CD4-positive, alpha-beta T cell treated with Interleukin-10 for 1 hour (primary cell): ENCODE measurements at regions not wholly inside any gene's neighbourhood (a gene's known extent, or its start where the extent isn't known, plus 50 kb on each side); places are given as distances from the start of the nearest gene placed in this dataset.

ENCODE experiments used
- DNase-seq: peaks from one replicate; pipeline ENCODE4 v3.0.0-alpha.2; 2020

- no peak for DNase-seq
These were observed 267.5 kb upstream of the SP4 start for GRCh38 chr7:21160401-21160800.

DNA sequence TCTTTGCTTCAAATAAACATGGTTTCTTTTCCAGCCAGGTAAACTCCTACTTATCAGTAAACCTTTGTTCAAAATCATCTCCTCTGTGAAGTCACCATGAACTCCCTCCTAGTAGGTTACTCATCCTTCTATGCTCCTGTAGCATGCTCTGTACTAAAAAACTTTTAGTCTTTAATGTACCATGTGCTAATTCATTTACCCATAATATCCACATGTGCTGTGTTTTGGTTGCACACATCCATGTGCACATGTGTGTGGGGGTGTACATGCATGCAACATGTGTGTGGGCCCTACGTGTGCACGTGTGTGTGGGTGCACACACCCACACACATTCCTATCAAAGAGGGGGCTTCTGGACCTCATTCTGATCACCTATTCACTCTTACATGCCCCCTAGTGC, 259.9 kb upstream of the SP4 start:
- DNase-seq: no peak

DNA sequence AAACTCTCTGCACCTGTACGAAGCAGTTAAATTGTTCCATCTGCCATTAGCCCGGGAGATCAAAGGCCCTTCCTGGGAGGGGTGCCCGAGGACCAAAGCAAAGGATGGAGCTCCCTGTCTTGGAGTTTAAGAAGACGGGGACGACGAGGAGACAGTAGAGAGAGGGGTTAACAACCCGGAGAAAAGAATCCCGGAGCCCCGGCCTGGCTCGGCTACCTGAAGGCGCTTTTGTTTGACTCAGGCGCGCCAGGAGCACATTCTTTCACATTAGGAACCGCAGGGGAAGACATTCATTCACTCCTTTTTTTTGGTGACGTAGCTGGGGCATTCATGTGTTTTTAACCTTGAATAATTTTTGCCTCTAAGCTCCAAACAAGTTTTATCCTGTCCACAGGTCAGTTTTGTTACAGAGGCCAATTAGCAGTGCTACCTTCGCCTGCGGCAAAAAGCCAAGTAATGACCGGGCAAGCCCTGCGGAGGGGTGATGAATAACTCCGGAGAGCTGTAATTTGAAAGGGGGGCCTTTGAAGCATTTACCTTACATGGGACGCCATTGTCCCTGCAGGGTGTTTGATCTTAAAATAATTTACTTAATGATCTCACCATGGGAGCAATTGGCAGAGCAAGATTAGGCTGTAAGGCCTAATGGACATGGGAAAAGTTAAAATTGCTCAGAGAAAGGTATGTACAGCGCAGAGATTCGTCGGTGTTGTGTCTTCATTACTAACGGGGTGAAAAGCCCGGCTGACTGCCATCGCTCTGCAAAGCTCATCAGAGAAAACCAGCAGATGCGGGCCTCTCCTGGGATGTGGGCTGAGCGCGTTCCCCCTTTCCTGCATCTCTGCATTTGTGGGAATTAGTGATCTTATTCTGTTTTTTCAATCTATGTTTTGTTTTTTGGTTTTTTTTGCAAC, 258.0 kb upstream of the SP4 start:
- DNase-seq: no peak

- no peak for DNase-seq
These were observed 255.1 kb upstream of the SP4 start for GRCh38 chr7:21172800-21173199.

DNA sequence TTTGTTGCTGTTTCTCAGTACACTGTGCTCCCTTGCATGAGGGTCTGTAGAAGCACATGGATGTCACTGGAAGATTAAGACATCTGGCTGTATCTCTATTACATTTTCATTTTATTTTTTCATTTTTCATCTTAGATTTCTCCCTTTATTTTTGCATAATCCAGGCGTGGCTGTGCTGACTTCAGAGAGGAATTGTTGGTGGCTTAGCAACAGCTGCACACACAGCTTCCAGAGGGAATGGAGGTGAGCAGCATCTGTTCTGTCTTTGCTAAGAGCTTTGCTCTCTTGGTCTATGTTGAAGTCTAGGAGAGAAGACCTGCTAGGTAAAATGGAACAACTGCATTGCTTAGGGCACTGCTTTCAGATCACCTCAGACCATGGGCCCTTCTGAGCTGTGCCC, 254.4 kb upstream of the SP4 start:
- DNase-seq: no peak

- no peak for DNase-seq
These were observed 252.2 kb upstream of the SP4 start for GRCh38 chr7:21175714-21176113.

DNA sequence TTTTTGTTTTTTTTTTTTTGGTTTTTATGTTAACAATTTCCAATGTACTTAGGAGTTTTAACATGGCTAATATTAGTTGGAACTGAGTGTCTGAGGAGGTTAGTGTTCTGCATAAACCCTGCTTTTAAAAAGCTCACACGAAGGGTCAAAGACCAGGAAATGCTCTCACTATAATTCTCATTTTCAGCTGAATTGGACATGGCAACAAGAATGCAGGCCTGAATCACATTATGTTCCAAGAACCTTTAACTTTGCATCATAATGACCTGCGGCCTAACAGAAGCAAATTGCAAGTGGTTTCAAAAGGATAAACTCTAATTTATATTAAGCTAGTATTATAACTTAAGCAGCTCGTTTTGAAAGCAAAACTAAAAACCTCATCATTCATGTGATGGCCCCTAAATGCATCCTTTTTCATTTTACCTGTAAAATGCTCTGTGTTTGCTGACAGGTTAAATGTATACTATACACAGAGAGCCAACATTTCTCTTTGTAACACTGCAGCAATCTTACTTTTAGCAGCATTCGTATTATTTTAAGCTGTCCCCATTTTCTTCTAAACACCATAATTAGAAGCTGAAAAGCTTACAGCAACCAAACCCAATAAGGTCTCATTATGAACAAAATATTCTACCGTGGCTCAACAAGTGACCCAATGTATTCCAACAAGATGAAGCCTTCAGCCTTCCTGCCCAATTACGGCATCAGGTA, 242.8 kb upstream of the SP4 start:
- no peak for DNase-seq

GRCh38 chr7:21185653-21186265, 242.1 kb upstream of the SP4 start:
- DNase-seq: no peak

DNA sequence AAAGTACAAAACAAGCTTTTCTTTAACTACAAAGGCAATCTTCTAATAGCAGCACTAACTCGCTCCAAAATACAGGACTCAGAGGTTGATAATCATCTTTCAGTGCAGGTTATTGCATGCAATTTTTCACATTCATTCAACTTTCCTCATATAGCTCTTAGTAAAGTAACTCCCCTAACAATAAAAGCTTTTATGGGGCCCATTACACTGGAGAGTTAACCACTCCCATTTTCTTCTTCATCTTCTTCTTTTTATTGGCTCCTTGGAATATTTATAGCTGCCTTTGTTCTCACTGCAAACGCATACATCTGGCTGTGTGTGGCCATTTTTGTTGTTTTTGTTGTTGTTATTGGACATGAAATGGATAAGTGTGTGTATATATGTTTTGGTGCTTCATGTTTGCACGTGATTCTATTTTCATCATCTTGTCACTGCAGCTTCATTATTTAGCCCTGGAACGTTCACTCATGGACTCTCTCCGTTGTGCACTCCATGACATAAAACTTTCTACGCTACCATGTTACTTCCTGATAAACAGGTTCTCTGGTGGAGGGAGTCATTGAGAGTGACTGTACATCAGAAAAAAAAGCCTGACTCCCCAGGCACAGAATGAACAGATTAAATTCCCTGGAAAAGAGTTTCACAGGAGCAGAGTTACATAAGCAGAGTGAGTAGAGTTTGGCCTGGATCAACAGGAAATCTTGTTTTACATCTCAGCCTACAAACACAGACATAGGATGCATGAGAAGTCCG, 236.4 kb upstream of the SP4 start:
- DNase-seq: no peak

DNA sequence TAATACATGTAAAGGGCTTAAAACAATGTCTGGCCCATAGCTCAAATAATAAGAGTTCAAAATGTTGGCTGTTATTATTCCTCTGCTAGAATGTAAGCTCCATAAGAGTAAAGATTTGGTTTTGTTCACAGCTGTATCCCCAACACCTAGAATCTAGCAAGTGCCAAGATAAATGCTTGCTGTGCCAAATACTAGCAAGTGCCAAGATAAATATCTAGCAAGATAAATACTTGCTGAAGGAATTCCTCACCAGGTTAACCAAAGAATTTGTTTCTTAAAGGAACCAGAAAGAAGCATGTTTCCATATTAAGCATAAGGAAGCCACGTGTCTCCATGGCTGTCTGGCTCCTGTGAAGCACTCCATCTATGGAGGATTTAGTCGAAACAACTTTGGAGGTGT, 235.2 kb upstream of the SP4 start:
- DNase-seq: no peak

- no peak for DNase-seq
These were observed 234.0 kb upstream of the SP4 start for GRCh38 chr7:21193895-21194294.

DNA sequence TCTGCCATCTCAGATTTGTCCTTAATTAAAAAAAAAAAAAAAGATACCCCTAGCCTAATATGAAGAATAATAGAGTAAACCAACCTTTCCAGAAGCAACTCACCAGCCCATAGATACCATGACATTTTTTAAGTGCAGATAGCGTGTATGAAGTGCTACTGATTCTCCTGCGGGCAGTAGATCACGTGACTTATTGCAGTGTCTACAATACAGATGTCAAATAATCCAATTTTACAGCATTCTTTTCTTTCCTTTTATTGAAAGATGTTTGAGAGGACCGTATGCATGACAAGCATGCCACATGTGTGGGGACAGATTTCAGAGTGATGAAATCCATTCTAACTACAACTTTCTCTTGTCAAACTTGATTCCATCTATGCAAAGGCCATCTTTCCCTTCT, 232.9 kb upstream of the SP4 start:
- no peak for DNase-seq

- no peak for DNase-seq
These were observed 229.0 kb upstream of the SP4 start for GRCh38 chr7:21198921-21199320.

DNA sequence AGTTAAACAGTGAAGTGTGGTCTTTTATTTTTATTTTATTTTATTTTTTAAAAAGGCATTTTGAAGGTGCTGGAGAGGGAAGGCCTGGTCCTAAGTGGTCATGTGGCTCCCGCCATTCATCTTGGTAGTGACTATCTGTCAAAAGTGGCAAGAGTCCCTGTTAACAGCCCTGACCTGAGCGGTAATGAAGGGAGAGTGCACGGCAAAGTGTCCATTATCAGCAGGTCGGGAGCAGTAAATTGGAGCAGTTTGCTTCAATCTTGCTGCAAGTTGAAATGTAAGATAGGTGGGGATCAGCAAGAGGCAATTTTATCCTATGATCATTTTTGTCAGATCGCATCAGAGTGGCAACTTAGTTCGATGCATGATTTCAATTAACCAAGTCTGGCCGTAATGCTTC, 227.4 kb upstream of the SP4 start:
- DNase-seq: no peak

DNA sequence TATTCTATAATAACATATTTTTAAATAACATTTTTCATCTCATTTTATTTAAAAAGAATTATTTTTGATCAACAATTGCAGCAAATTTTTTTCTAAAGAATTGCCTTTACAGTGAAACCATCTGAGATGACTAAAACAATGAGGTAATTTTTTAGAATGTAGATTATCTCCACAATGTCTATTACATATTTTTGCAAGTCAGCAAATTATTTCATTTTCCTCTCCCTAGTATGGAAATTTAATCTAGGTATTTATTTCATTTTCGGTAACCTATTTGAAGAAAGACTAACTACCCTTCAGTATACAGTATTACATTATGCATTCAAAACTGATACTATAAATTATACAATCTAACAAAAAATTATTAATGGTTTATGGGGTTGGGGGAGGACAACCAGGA, 213.2 kb upstream of the SP4 start:
- DNase-seq: no peak

- no peak for DNase-seq
These were observed 212.6 kb upstream of the SP4 start for GRCh38 chr7:21215307-21215706.

DNA sequence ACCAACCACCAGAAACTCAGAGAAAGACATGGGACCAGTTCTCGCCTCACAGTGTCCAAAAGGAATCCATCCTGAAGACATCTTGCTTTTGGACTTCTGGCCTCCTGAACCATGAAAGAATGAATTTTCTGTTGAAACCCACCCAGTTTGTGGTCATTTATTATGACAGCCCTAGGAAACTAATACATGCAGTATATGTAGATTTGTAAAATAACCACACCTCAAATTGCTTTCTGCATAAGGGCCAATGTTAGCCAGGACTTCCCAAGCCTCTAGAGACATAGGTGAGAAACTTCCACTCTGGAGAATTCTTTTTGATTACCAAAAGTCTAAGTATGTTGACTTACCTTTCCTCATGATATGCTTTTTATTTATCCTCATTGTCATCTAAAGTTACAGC, 210.5 kb upstream of the SP4 start:
- DNase-seq: no peak

- DNase-seq: no peak
These were observed 209.7 kb upstream of the SP4 start for GRCh38 chr7:21218155-21218554.

GRCh38 chr7:21221130-21221529, 206.8 kb upstream of the SP4 start:
- no peak for DNase-seq

DNA sequence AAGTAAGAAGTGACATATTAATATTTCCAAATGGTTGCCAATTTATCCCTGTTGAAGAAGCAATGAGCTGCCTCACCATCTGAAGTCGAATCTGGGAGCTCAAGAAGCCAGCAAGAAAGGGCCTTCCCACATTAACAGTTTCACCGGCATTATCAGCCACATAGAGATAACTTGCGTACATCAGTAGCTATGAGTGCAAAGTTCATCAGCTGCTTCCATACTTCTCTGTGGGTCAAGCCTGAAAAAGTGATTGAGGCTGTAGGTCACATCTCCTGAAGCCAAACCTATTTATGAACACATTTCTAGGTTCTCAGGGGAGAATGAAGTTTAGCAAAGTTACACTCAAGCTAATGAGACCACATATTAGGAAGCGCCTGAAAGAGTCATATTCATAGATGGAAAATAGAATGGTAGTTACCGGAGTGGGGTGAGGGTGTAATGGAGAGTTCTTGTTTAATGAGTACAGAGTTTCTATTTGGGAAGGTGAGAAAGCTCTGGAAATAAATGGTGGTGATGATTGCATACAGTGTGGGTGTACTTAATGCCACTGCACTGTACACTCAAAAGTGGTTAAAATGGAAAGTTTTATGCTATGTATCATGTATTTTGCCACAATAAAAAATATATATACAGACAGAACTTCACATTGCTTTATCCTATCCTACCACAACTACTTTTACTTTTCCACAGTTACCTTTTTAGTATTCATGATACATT, 189.3 kb upstream of the SP4 start:
- DNase-seq: no peak

GRCh38 chr7:21243265-21243664, 184.6 kb upstream of the SP4 start:
- no peak for DNase-seq

GRCh38 chr7:21251151-21251800, 176.6 kb upstream of the SP4 start:
- DNase-seq: no peak
